ENCODE measurements at regions not wholly inside any gene's neighbourhood (a gene's known extent, or its start where the extent isn't known, plus 50 kb on each side); places are given as distances from the start of the nearest gene placed in this dataset.

- Histone ChIP-seq H2BK120ac (ENCODE audit: low read depth, low read length) (no peak overlapping the region), H3K18ac (ENCODE audit: low read depth, low read length) (no peak overlapping the region)
Observed at GRCh38 chr18:23351521-23351920, 101.6 kb upstream of the RIOK3 start.

More at GRCh38 chr18:23351521-23351920, 101.6 kb upstream of the RIOK3 start:
- no peak overlapping the region for H3K14ac ChIP-seq (replicated peaks; ENCODE audit: low read depth, low read length)
- no peak overlapping the region for H2AK9ac ChIP-seq (replicated peaks; ENCODE audit: low read depth, low read length, poor library complexity)
- intact Hi-C loops (cut with micrococcal nuclease) (loop anchor here (10.0 kb wide), 1 partner anchor 87 kb away; no protein-coding TSS in a partner anchor), in situ Hi-C loops (cut with MboI; ENCODE audit: low sequenced_read_pairs) (loop anchor here (10.0 kb wide), 1 partner anchor 57 kb away; no protein-coding TSS in a partner anchor), dilution Hi-C loops (cut with HindIII; ENCODE audit: low sequenced_read_pairs, unreplicated experiment) (no loop called here)
- ChIA-PET POLR2A (ENCODE audit: unreplicated experiment) (no interaction called here), CTCF (no interaction called here)
- H2BK5ac ChIP-seq (ENCODE audit: low read depth, low read length, poor library complexity, severe bottlenecking) = no peak overlapping the region
- 93% methylated on average over 3 of the region's 4 CpGs; no CpG with 5 or more reads in 1 of the 2 experiments for WGBS, 2 experiments (ENCODE audit: extremely low coverage in 2 of 2, insufficient read length in 1 of 2)
- DNase-seq (no peak), ATAC-seq (ENCODE audit: low read depth) (no peak)
- no peaks in the 10 kb centered on the region for H4K20me1 ChIP-seq (ENCODE audit: insufficient read depth, low read length)
- no peak overlapping the region for H2AFZ ChIP-seq (replicated peaks; ENCODE audit: low read length, poor library complexity)
- H2AK5ac ChIP-seq (ENCODE audit: low read depth, low read length) = no peak overlapping the region
- H3K9me3 ChIP-seq (ENCODE audit: control insufficient read depth, insufficient read depth, low read length) = no peaks in the 10 kb centered on the region
- H4K8ac ChIP-seq (ENCODE audit: low read depth in 2 of 2, low read length in 2 of 2) = no peak overlapping the region
- H3K4me2 ChIP-seq (ENCODE audit: low read depth, low read length) = no peak overlapping the region
- H3K56ac ChIP-seq (ENCODE audit: extremely low read depth, insufficient read depth, low read length) = no peak overlapping the region
- peaks cover 12% of the 10 kb centered on the region for H3K4me1 ChIP-seq (ENCODE audit: control insufficient read depth, insufficient read depth, low read length)
- no peak for TF ChIP-seq RCOR1 (IDR thresholded peaks at IDR 0.05; ENCODE audit: insufficient replicate concordance, low read length)
- no peak for TF ChIP-seq CEBPB (IDR thresholded peaks at IDR 0.05; ENCODE audit: low read depth, low read length)
- H3K4me3 ChIP-seq (ENCODE audit: insufficient read depth, low read depth, low read length) = no peak overlapping the region
- no peak overlapping the region for H3K9ac ChIP-seq (ENCODE audit: low read depth, low read length)
- H3K27ac ChIP-seq (ENCODE audit: insufficient read depth, low read length) = no peak overlapping the region
- H3K79me1 ChIP-seq (ENCODE audit: low read depth in 1 of 2, low read length in 2 of 2) = peaks cover 0 to 3% of the 10 kb centered on the region in 2 experiments; a peak in 1 of 4 replicates
- H4K91ac ChIP-seq (ENCODE audit: insufficient read depth, low read depth, low read length) = no peak overlapping the region
- H2BK20ac ChIP-seq (ENCODE audit: low read depth, low read length) = no peak overlapping the region
- no peaks in the 10 kb centered on the region for H3K27me3 ChIP-seq (ENCODE audit: control insufficient read depth, insufficient read depth, low read length)
- BruUV-seq (replicated peaks) = no TSS peak
- H3K23ac ChIP-seq (ENCODE audit: low read depth, low read length) = no peak overlapping the region
- H3K36me3 ChIP-seq (ENCODE audit: control insufficient read depth, insufficient read depth, low read length) = peaks cover 2% of the 10 kb centered on the region; the same call in 1 of the 2 replicates
- no peak overlapping the region for H3K4ac ChIP-seq (ENCODE audit: low read depth, low read length)
- no peak overlapping the region for H2BK15ac ChIP-seq (ENCODE audit: low read depth, low read length)
- peaks cover 7% of the 10 kb centered on the region for H3K9me1 ChIP-seq (ENCODE audit: insufficient read depth, low read length)
- no peak overlapping the region for H4K5ac ChIP-seq (ENCODE audit: low read depth, low read length)

All from IMR-90 (cell line).